ENCODE measurements at regions not wholly inside any gene's neighbourhood (a gene's known extent, or its start where the extent isn't known, plus 50 kb on each side); places are given as distances from the start of the nearest gene placed in this dataset.

DNA sequence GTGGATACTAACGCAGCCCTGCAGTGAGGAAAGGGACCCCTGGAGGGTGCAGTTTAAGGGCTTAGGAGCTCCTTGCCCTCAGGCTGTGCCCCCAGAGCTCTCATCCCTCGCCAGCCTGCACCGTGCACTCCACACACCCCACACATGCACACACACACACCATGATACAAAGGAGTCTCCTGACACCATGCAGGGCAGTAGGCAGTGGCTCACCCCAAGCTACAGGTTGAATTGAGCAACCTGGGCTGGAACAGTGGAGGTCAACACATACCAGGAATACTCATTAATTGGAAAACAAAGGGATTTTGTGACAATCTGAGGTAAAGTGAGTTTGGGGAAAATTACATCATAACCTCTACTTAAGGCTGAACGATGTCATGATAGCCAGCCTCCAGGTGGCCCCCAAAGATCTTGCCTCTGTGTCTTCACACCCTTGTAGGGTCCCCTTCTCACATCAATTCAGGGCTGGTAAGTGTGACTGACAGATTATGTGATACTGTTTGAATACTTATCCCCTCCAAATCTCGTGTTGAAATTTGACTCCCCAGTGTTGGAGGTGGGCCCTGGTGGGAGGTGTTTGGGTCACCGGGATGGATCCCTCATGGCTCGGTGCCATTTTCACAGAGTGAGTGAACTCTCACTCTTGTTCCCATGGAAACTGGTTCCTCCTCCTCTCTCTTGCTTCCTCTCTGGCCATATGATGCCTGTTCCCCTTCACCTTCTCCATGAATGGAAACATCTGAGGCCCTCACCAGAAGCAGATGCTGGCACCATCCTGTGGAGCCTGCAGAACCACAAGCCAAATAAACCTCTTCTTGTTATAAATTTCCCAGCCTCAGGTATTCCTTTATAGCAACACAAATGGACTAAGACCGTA, 111.0 kb upstream of the RAB4A start:
- no peak for DNase-seq (ENCODE audit: low spot score)
- ATAC-seq (ENCODE audit: insufficient number of reproducible peaks, low FRiP score, low read depth) = no peak
- H3K27ac ChIP-seq = no peak overlapping the region
- peaks cover 3 to 24% of the 10 kb centered on the region in 2 donors for H3K4me1 ChIP-seq (ENCODE audit: control insufficient read depth in 1 of 2, low read depth in 2 of 2)
- H3K27me3 ChIP-seq (replicated peaks; ENCODE audit: insufficient read depth) = no peaks in the 10 kb centered on the region
- H3K9me3 ChIP-seq = no peaks in the 10 kb centered on the region
- TF ChIP-seq, protein P1, sequence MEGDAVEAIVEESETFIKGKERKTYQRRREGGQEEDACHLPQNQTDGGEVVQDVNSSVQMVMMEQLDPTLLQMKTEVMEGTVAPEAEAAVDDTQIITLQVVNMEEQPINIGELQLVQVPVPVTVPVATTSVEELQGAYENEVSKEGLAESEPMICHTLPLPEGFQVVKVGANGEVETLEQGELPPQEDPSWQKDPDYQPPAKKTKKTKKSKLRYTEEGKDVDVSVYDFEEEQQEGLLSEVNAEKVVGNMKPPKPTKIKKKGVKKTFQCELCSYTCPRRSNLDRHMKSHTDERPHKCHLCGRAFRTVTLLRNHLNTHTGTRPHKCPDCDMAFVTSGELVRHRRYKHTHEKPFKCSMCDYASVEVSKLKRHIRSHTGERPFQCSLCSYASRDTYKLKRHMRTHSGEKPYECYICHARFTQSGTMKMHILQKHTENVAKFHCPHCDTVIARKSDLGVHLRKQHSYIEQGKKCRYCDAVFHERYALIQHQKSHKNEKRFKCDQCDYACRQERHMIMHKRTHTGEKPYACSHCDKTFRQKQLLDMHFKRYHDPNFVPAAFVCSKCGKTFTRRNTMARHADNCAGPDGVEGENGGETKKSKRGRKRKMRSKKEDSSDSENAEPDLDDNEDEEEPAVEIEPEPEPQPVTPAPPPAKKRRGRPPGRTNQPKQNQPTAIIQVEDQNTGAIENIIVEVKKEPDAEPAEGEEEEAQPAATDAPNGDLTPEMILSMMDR (IDR thresholded peaks at IDR 0.05) = no peak
- H3K36me3 ChIP-seq = no peaks in the 10 kb centered on the region
- H3K4me3 ChIP-seq = no peak overlapping the region

DNA sequence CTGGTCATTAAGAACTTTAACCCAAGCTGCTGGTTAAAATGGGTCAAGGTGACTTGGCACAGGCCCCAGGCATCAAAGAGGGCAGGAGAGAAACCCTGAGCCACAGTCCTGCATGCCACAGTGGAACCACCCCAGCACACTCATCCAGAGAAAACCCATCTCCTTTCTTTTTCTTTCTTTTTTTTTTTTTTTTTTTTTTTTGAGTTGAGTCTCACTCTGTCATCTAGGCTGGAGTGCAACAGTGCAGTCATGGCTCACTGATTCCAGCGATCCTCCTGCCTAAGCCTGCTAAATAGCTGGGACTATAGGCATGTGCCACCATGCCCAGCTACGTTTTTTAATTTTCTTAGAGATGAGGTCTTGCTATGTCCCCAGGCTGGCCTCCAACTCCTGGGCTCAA, 109.2 kb upstream of the RAB4A start:
- no peak for DNase-seq (ENCODE audit: low spot score)
- H3K27me3 ChIP-seq (replicated peaks; ENCODE audit: insufficient read depth) = no peaks in the 10 kb centered on the region
- TF ChIP-seq, protein P1 (IDR thresholded peaks at IDR 0.05) = no peak
- no peaks in the 10 kb centered on the region for H3K9me3 ChIP-seq
- H3K4me1 ChIP-seq (ENCODE audit: control insufficient read depth in 1 of 2, low read depth in 2 of 2) = peaks cover 0 to 16% of the 10 kb centered on the region in 2 donors
- ATAC-seq (ENCODE audit: insufficient number of reproducible peaks, low FRiP score, low read depth) = no peak
- no peak overlapping the region for H3K4me3 ChIP-seq
- no peak overlapping the region for H3K27ac ChIP-seq
- H3K36me3 ChIP-seq = no peaks in the 10 kb centered on the region

DNA sequence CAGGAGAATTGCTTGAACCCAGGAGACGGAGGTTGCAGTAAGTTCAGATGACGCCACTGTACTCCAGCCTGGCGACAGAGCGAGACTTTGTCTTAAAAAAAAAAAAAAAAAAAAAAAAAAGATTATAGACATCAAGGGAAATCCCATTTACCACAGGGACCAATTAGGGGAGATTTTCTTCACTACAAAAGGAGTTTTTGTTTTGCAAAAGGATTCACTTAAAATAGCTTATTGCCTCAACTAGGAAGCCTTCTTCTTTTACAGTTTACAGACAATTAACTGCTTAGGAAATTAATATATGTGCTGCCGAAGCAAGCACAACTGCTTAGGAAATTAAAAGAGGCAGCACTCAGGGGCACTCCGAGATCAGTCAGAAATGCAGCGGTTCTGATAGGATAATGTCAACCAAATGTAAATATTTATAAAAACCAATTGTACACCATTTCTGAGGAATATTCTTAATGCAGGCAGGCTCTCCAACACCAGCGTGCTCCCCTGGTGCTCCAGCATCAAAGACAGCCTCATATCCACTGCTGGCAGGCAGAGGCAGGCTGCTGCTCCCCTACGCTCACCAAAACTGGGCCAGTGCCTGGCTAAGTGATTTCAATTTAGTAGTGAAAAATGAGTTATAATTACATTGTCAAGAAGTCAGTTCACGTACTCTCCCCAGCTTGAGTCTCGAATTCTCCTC, 107.9 kb upstream of the RAB4A start:
- no peaks in the 10 kb centered on the region for H3K9me3 ChIP-seq
- H3K36me3 ChIP-seq = no peaks in the 10 kb centered on the region
- no peak overlapping the region for H3K27ac ChIP-seq
- H3K4me1 ChIP-seq (ENCODE audit: control insufficient read depth in 1 of 2, low read depth in 2 of 2) = peaks cover 0 to 10% of the 10 kb centered on the region in 2 donors
- no peak overlapping the region for H3K4me3 ChIP-seq
- H3K27me3 ChIP-seq (replicated peaks; ENCODE audit: insufficient read depth) = no peaks in the 10 kb centered on the region
- no peak for DNase-seq (ENCODE audit: low spot score)
- TF ChIP-seq, protein P1 (IDR thresholded peaks at IDR 0.05) = no peak
- no peak for ATAC-seq (ENCODE audit: insufficient number of reproducible peaks, low FRiP score, low read depth)

DNA sequence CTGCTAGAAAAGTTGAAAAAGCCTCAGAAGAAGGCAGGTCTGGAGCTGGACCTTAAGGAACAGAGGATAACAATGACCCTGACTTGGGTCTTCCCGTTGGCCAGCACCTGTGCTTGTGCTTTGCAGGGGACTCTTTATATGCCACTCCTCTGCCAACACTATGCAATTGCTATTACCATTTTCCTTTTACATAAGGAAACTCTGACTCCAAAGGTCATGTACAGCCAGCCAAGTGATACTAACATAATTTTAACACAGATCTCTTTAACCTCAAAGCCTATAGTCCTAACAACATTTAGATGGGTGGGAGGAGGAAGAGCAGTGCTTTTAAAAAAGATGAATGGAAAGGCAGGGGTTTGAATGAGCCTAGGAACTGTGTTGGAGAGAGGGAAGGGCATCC, 106.6 kb upstream of the RAB4A start:
- no peak overlapping the region for H3K27ac ChIP-seq
- H3K4me1 ChIP-seq (ENCODE audit: control insufficient read depth in 1 of 2, low read depth in 2 of 2) = peaks cover 0 to 10% of the 10 kb centered on the region in 2 donors
- no peaks in the 10 kb centered on the region for H3K27me3 ChIP-seq (replicated peaks; ENCODE audit: insufficient read depth)
- no peak for ATAC-seq (ENCODE audit: insufficient number of reproducible peaks, low FRiP score, low read depth)
- DNase-seq (ENCODE audit: low spot score) = no peak
- H3K36me3 ChIP-seq = no peaks in the 10 kb centered on the region
- H3K9me3 ChIP-seq = no peaks in the 10 kb centered on the region
- TF ChIP-seq, protein P1 (IDR thresholded peaks at IDR 0.05) = no peak
- no peak overlapping the region for H3K4me3 ChIP-seq

All from thoracic aorta (tissue), 2 donors.